HepG2 (cell line): ENCODE measurements at regions not wholly inside any gene's neighbourhood (a gene's known extent, or its start where the extent isn't known, plus 50 kb on each side); places are given as distances from the start of the nearest gene placed in this dataset.

Source experiments
- ATF2 ChIP-seq: sonication (generic); formaldehyde crosslinking; IDR thresholded peaks from 2 replicates; pipeline ENCODE4 v1.4.0; 2020; ENCODE audit warnings: missing genetic modification reagents
- CTCF ChIP-seq: sonication (generic); formaldehyde crosslinking; IDR thresholded peaks from 2 replicates; pipeline ENCODE4 v1.5.0; 2020; ENCODE audit warnings: mild to moderate bottlenecking, missing genetic modification reagents, moderate library complexity
- EZH2 ChIP-seq: conservative IDR thresholded peaks from 2 replicates; pipeline ENCODE4 v1.6.1; 2012; ENCODE audit warnings: mild to moderate bottlenecking, low read depth, low read length, moderate library complexity
- MLX ChIP-seq: IDR thresholded peaks from 2 replicates; pipeline ENCODE4 v1.6.1; 2016
- NCOA2 ChIP-seq: sonication (generic); formaldehyde crosslinking; IDR thresholded peaks from 2 replicates; pipeline ENCODE4 v1.8.0; 2022; ENCODE audit warnings: inconsistent platforms
- POLR2A ChIP-seq, 2 experiments: IDR thresholded peaks; 2 replicates each; pipeline ENCODE4 v1.6.1; 2011; ENCODE audit warnings: low read depth in 2 of 2, low read length in 2 of 2, mild to moderate bottlenecking in 1 of 2, moderate library complexity in 1 of 2; ENCODE audit not compliant: insufficient read depth in 1 of 2
- SP2 ChIP-seq: sonication (generic); formaldehyde crosslinking; IDR thresholded peaks from 2 replicates; pipeline ENCODE4 v1.5.1; 2020; ENCODE audit warnings: mild to moderate bottlenecking, missing genetic modification reagents
- SUZ12 ChIP-seq: fragments of 150-350 bp; IDR thresholded peaks from 2 replicates; pipeline ENCODE4 v1.6.1; 2014; ENCODE audit warnings: low read depth, low read length
- ZBTB21 ChIP-seq: sonication (generic); formaldehyde crosslinking; IDR thresholded peaks from 2 replicates; pipeline ENCODE4 v1.4.0; 2020; ENCODE audit warnings: missing genetic modification reagents
- ZNF501 ChIP-seq: sonication (generic); formaldehyde crosslinking; IDR thresholded peaks from 2 replicates; pipeline ENCODE4 v1.5.1; 2020; ENCODE audit warnings: mild to moderate bottlenecking, moderate library complexity, missing genetic modification reagents
- ZNF589 ChIP-seq: sonication (generic); formaldehyde crosslinking; conservative IDR thresholded peaks from 2 replicates; pipeline ENCODE4 v1.8.0; 2022; ENCODE audit warnings: mild to moderate bottlenecking, moderate library complexity, missing genetic modification reagents
- ZNF768 ChIP-seq: sonication (generic); formaldehyde crosslinking; IDR thresholded peaks from 2 replicates; pipeline ENCODE4 v1.4.0; 2020; ENCODE audit warnings: missing genetic modification reagents
- ZNF792 ChIP-seq: IDR thresholded peaks from 2 replicates; pipeline ENCODE4 v1.6.1; 2016
- TF ChIP-seq, protein P1 (sequence below): sonication (generic); formaldehyde crosslinking; IDR thresholded peaks from 2 replicates; pipeline ENCODE4 v1.5.0; 2020; ENCODE audit warnings: mild to moderate bottlenecking, missing genetic modification reagents

DNA sequence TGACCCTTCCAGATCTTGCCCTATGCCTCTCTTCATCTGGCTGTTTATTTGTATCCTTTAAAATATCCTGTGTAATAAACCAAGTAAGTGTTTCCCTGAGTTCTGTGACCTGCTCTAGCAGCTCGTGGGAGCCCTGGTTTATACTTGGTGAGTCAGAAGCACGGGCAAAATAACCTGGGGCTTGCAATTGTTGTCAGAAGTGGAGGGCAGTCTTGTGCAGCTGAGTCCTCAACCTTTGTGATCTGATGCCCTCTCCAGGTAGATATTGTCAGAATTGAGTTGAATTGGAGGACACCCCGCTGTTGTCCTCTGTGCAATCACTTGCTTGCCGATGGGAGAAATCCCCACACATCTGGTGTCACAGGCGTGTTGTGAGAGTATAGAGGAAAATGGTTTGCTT, 62.5 kb upstream of the PRICKLE1 start:
- no peak for TF ChIP-seq POLR2A (IDR thresholded peaks at IDR 0.05; ENCODE audit: insufficient read depth in 1 of 2, low read depth in 2 of 2, low read length in 2 of 2)
- TF ChIP-seq ZNF501 (CRISPR knock-in tag), result no peak
- TF ChIP-seq CTCF (CRISPR knock-in tag), result no peak
- TF ChIP-seq EZH2, result no peak
- TF ChIP-seq, protein P1, sequence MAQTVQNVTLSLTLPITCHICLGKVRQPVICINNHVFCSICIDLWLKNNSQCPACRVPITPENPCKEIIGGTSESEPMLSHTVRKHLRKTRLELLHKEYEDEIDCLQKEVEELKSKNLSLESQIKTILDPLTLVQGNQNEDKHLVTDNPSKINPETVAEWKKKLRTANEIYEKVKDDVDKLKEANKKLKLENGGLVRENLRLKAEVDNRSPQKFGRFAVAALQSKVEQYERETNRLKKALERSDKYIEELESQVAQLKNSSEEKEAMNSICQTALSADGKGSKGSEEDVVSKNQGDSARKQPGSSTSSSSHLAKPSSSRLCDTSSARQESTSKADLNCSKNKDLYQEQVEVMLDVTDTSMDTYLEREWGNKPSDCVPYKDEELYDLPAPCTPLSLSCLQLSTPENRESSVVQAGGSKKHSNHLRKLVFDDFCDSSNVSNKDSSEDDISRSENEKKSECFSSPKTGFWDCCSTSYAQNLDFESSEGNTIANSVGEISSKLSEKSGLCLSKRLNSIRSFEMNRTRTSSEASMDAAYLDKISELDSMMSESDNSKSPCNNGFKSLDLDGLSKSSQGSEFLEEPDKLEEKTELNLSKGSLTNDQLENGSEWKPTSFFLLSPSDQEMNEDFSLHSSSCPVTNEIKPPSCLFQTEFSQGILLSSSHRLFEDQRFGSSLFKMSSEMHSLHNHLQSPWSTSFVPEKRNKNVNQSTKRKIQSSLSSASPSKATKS (CRISPR knock-in tag), result no peak
- no peak for TF ChIP-seq ZNF792 (CRISPR knock-in tag)
- TF ChIP-seq SUZ12, result no peak
- TF ChIP-seq ZBTB21 (CRISPR knock-in tag), result no peak
- TF ChIP-seq NCOA2 (CRISPR knock-in tag), result no peak
- no peak for TF ChIP-seq SP2 (CRISPR knock-in tag)
- no peak for TF ChIP-seq ATF2 (CRISPR knock-in tag)
- TF ChIP-seq ZNF768 (CRISPR knock-in tag), result no peak
- no peak for TF ChIP-seq MLX (CRISPR knock-in tag)
- TF ChIP-seq ZNF589, result no peak
